HG03571 (cell line): ENCODE measurements at regions not wholly inside any gene's neighbourhood (a gene's known extent, or its start where the extent isn't known, plus 50 kb on each side); places are given as distances from the start of the nearest gene placed in this dataset.

ENCODE experiments used
- ATAC-seq: cut with Tn5 transposase; IDR thresholded peaks from one replicate; pipeline ENCODE4 v1.9.1; 2021; ENCODE audit not compliant: unreplicated experiment

- no peak for ATAC-seq
Measured at GRCh38 chr9:81132796-81133195, 556.6 kb downstream of the TLE1 start.

- ATAC-seq: no peak
Measured at GRCh38 chr9:81132318-81132717, 557.0 kb downstream of the TLE1 start.

- ATAC-seq: no peak
Measured at GRCh38 chr9:81128701-81129100, 560.6 kb downstream of the TLE1 start.

GRCh38 chr9:81125446-81126092 is 563.8 kb downstream of the TLE1 start:
- no peak for ATAC-seq

GRCh38 chr9:81123526-81123925 is 565.8 kb downstream of the TLE1 start:
- no peak for ATAC-seq

GRCh38 chr9:81122749-81123148 is 566.6 kb downstream of the TLE1 start:
- ATAC-seq: no peak

- no peak for ATAC-seq
Measured at GRCh38 chr9:81119591-81119990, 569.8 kb downstream of the TLE1 start.

- ATAC-seq: no peak
Measured at GRCh38 chr9:81118416-81118815, 570.9 kb downstream of the TLE1 start.

GRCh38 chr9:81116340-81117137 is 572.8 kb downstream of the TLE1 start:
- ATAC-seq: no peak

GRCh38 chr9:81113453-81114124 is 575.8 kb downstream of the TLE1 start:
- ATAC-seq: no peak

- no peak for ATAC-seq
Measured at GRCh38 chr9:81112627-81113452, 576.5 kb downstream of the TLE1 start.

- ATAC-seq: no peak
Measured at GRCh38 chr9:81108821-81109220, 580.5 kb downstream of the TLE1 start.

GRCh38 chr9:81108391-81108790 is 581.0 kb downstream of the TLE1 start:
- no peak for ATAC-seq

GRCh38 chr9:81103597-81104471 is 585.5 kb downstream of the TLE1 start:
- ATAC-seq: no peak

- ATAC-seq: no peak
Measured at GRCh38 chr9:81097131-81097847, 592.1 kb downstream of the TLE1 start.

- no peak for ATAC-seq
Measured at GRCh38 chr9:81096625-81097024, 592.7 kb downstream of the TLE1 start.

GRCh38 chr9:81092057-81092456 is 597.3 kb downstream of the TLE1 start:
- ATAC-seq: no peak

- no peak for ATAC-seq
Measured at GRCh38 chr9:81088341-81088740, 601.0 kb downstream of the TLE1 start.

GRCh38 chr9:81086416-81086815 is 602.9 kb downstream of the TLE1 start:
- ATAC-seq: no peak
